ENCODE measurements at regions not wholly inside any gene's neighbourhood (a gene's known extent, or its start where the extent isn't known, plus 50 kb on each side); places are given as distances from the start of the nearest gene placed in this dataset.
A peak's percentile ranks its signal among the peaks of the same experiment; 100 is the strongest.

DNA sequence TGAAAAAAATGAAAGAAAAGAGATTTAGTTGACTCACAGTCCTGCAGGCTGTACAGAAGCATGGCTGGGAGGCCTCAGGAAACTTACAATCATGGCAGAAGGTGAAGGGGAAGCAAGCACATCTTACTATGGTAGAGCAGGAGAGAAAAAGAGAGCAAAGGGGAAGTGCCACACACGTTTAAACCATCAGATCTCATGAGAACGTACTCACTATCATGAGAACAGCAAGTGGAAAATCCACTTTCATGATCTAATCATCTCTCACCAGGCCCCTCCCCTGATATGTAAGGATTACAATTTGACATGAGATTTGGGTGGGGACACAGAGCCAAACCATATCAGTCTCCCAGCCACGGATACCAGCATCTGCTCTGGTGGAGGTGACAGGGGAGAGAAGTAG, 50.8 kb upstream of the CPOX start:
- no peak overlapping the region for H3K9ac ChIP-seq (ENCODE audit: low read depth, low read length)
- no peaks in the 10 kb centered on the region for H3K9me3 ChIP-seq (ENCODE audit: insufficient read depth, low read depth, low read length)
- H3K4me1 ChIP-seq (ENCODE audit: insufficient read depth, low read length), result no peaks in the 10 kb centered on the region
- no peaks in the 10 kb centered on the region for H3K27me3 ChIP-seq (ENCODE audit: insufficient read depth, low read length)
- WGBS, result 90% methylated on average over 3 of the region's 3 CpGs
- no peaks in the 10 kb centered on the region for H3K36me3 ChIP-seq (ENCODE audit: insufficient read depth, low read length)
- no peak overlapping the region for H3K4me3 ChIP-seq (ENCODE audit: low read length)
- no peak overlapping the region for H3K27ac ChIP-seq (ENCODE audit: low read depth, low read length)

DNA sequence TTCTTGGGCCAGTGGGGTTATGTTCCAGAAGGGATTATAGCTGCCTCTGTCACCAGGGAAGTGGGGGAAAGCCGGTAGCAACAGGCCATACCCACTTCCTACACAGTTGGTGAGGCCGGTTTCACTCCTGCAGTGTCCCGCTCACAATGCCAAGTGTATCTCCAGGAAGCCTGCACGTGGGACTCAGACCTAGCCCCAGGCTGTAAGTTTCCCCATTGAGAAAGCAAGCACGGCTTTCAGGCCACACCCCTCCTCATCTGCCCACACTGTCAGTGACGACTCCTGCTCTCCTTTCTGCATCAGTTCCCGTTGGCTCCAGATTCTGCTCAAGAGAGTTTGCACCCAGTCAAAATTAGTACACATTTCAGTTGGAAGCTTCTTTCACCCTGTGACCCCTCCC, 51.6 kb upstream of the CPOX start:
- H3K9ac ChIP-seq (ENCODE audit: low read depth, low read length), result no peak overlapping the region
- H3K4me1 ChIP-seq (ENCODE audit: insufficient read depth, low read length), result no peaks in the 10 kb centered on the region
- H3K36me3 ChIP-seq (ENCODE audit: insufficient read depth, low read length), result no peaks in the 10 kb centered on the region
- no peak overlapping the region for H3K27ac ChIP-seq (ENCODE audit: low read depth, low read length)
- WGBS, result 76% methylated on average over 7 of the region's 7 CpGs
- no peaks in the 10 kb centered on the region for H3K27me3 ChIP-seq (ENCODE audit: insufficient read depth, low read length)
- no peak overlapping the region for H3K4me3 ChIP-seq (ENCODE audit: low read length)
- H3K9me3 ChIP-seq (ENCODE audit: insufficient read depth, low read depth, low read length), result no peaks in the 10 kb centered on the region

DNA sequence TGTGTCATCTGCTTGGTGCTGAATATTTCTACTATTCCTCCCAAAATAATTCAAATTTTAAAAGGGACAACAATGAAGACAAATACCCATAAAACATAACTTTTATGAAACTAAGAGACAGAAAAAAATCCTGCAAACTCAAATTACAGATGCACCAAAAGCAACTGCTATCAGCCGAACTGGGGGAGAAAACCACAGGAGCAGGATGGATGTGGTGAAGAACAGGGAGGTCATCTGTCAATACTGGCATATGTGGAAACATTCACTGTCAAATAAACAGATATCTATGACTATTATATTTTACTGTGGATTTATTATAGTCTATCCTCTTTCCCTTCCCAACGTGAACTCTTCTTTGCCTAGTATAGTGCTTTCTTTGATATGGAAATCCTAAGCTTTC, 53.3 kb upstream of the CPOX start:
- no peaks in the 10 kb centered on the region for H3K9me3 ChIP-seq (ENCODE audit: insufficient read depth, low read depth, low read length)
- no peaks in the 10 kb centered on the region for H3K4me1 ChIP-seq (ENCODE audit: insufficient read depth, low read length)
- H3K4me3 ChIP-seq (ENCODE audit: low read length), result no peak overlapping the region
- no CpG with 5 or more reads among the region's 2 CpGs for WGBS
- no peak overlapping the region for H3K9ac ChIP-seq (ENCODE audit: low read depth, low read length)
- no peak overlapping the region for H3K27ac ChIP-seq (ENCODE audit: low read depth, low read length)
- H3K27me3 ChIP-seq (ENCODE audit: insufficient read depth, low read length), result no peaks in the 10 kb centered on the region
- H3K36me3 ChIP-seq (ENCODE audit: insufficient read depth, low read length), result no peaks in the 10 kb centered on the region

DNA sequence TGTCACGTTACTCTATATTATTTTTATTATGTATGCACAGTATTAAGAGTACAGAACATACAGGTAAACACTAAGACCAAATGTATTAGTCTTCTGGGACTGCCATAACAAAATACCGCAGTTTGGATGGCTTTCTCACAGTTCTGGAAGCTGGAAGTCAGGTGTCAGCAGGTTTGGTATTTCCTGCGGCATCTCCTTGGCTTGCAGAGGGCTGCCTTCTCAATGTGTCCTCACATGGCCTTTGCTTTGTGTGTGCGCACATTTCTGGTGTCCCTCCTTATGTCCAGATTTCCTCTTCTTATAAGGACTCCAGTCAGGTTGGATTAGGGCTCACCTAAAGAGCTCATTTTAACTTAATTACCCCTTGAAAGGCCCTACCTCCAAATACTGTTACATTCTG, 53.8 kb upstream of the CPOX start:
- H3K27me3 ChIP-seq (ENCODE audit: insufficient read depth, low read length), result no peaks in the 10 kb centered on the region
- H3K27ac ChIP-seq (ENCODE audit: low read depth, low read length), result no peak overlapping the region
- H3K4me1 ChIP-seq (ENCODE audit: insufficient read depth, low read length), result no peaks in the 10 kb centered on the region
- H3K9me3 ChIP-seq (ENCODE audit: insufficient read depth, low read depth, low read length), result no peaks in the 10 kb centered on the region
- no peak overlapping the region for H3K4me3 ChIP-seq (ENCODE audit: low read length)
- no peaks in the 10 kb centered on the region for H3K36me3 ChIP-seq (ENCODE audit: insufficient read depth, low read length)
- no peak overlapping the region for H3K9ac ChIP-seq (ENCODE audit: low read depth, low read length)
- 96% methylated on average over 3 of the region's 4 CpGs for WGBS

DNA sequence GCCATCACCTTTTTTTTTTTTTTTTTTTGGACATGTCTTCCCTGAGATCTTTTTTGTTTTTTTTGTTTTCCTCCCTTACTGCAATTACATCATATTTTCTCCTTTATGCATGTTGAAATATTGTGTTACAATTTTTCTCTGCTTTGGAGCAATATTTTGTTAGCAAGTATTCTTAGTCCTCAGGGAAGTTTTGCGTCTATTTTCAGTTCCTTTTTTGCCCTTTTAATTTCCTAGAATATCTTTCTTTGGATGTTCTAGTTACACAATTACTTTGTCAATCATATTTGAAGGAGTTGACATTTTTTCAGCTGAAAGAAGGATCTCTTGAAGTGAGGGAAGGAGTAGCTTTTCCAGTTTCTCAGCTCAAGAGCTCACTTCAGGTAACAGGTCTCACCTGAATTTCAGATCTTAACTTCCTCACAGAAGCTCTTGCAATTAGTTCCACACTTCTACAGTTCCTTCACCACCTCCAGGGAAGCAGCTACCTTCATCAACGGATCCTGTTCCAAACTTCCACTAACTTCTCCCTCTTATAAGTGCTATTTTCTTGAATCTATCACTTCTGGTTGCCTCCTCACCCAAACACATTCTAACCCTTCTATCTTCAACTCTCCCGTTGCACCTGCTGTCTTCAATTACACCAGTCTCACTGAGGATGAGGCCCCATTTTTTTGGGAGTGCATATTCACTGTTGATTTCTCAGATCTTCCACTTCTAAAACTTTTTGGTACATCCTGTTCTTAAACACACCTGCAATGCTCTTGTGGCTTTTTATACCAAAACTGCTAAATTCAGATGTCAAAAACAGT, 57.8 kb upstream of the CPOX start:
- H3K9ac ChIP-seq (ENCODE audit: low read depth, low read length), result no peak overlapping the region
- no peaks in the 10 kb centered on the region for H3K36me3 ChIP-seq (ENCODE audit: insufficient read depth, low read length)
- H3K27ac ChIP-seq (ENCODE audit: low read depth, low read length), result no peak overlapping the region
- no peaks in the 10 kb centered on the region for H3K4me1 ChIP-seq (ENCODE audit: insufficient read depth, low read length)
- no peaks in the 10 kb centered on the region for H3K27me3 ChIP-seq (ENCODE audit: insufficient read depth, low read length)
- H3K9me3 ChIP-seq (ENCODE audit: insufficient read depth, low read depth, low read length), result no peaks in the 10 kb centered on the region
- WGBS, result 87% methylated on average over 2 of the region's 3 CpGs
- H3K4me3 ChIP-seq (ENCODE audit: low read length), result no peak overlapping the region

DNA sequence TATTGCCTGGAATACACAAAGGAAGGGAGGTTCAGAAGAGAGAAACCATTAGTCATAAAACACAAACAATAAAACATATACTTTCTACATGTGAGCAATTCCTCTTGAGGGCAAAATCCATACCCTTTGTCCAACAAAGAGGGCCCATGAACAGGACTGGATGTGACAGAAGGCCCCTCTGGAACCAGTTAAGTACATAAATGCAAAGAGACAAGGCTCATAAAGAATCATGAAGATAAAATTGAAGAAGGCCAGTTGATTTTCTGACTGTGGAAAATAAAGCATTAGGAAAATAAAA, 58.3 kb upstream of the CPOX start:
- H3K4me3 ChIP-seq (ENCODE audit: low read length), result no peak overlapping the region
- no peaks in the 10 kb centered on the region for H3K27me3 ChIP-seq (ENCODE audit: insufficient read depth, low read length)
- H3K9me3 ChIP-seq (ENCODE audit: insufficient read depth, low read depth, low read length), result no peaks in the 10 kb centered on the region
- H3K27ac ChIP-seq (ENCODE audit: low read depth, low read length), result no peak overlapping the region
- no peaks in the 10 kb centered on the region for H3K4me1 ChIP-seq (ENCODE audit: insufficient read depth, low read length)
- H3K9ac ChIP-seq (ENCODE audit: low read depth, low read length), result no peak overlapping the region
- no peaks in the 10 kb centered on the region for H3K36me3 ChIP-seq (ENCODE audit: insufficient read depth, low read length)

DNA sequence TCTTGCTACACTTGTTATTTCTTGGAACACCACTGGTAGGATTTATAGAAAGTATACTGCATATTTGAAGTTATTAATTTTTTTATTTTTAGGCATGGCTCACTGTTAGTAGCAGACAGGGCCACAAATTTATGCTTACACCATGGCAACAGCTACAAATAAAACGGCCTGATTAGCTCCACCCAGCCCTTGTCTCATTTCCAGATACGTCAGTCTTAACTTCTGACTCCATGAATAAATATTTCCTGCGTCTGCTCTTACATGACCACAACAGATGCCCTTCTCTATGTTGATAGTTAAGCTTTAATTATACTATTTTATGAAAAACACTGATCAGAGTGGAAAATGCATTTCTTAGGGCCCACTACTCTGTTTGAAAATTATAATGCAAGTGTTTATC, 62.3 kb upstream of the CPOX start:
- no peaks in the 10 kb centered on the region for H3K36me3 ChIP-seq (ENCODE audit: insufficient read depth, low read length)
- no peak overlapping the region for H3K9ac ChIP-seq (ENCODE audit: low read depth, low read length)
- no peaks in the 10 kb centered on the region for H3K4me1 ChIP-seq (ENCODE audit: insufficient read depth, low read length)
- H3K27me3 ChIP-seq (ENCODE audit: insufficient read depth, low read length), result peaks cover 14% of the 10 kb centered on the region
- no peak overlapping the region for H3K4me3 ChIP-seq (ENCODE audit: low read length)
- H3K9me3 ChIP-seq (ENCODE audit: insufficient read depth, low read depth, low read length), result no peaks in the 10 kb centered on the region
- no peak overlapping the region for H3K27ac ChIP-seq (ENCODE audit: low read depth, low read length)
- WGBS, result 85% methylated on average over 3 of the region's 3 CpGs

DNA sequence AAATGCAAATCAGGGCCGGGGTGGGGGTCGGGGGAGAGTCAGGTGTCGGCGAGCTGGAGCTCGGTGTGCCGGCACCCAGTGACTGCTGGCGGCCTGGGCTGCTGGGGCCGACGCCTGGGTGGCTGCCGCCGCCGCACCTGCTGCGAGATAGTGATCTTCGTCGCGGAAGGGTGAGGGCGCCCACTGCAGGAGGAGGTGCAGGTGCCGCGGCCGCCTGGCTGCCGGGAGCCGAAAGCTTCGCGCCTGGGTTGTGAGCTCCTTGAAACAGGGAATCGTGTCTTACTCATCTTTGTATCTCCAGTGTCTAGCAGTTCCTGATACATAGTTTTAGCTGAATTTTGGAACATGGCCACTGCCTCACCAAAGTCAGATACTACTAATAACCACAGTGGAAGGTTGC, 64.0 kb upstream of the CPOX start:
- no peaks in the 10 kb centered on the region for H3K36me3 ChIP-seq (ENCODE audit: insufficient read depth, low read length)
- H3K9me3 ChIP-seq (ENCODE audit: insufficient read depth, low read depth, low read length), result no peaks in the 10 kb centered on the region
- no peaks in the 10 kb centered on the region for H3K4me1 ChIP-seq (ENCODE audit: insufficient read depth, low read length)
- 9% methylated on average over 25 of the region's 25 CpGs for WGBS
- H3K4me3 ChIP-seq (ENCODE audit: low read length), result peak overlapping the region; percentile 27; the same call in 1 of the 2 replicates
- H3K9ac ChIP-seq (ENCODE audit: low read depth, low read length), result no peak overlapping the region
- H3K27ac ChIP-seq (ENCODE audit: low read depth, low read length), result no peak overlapping the region
- H3K27me3 ChIP-seq (ENCODE audit: insufficient read depth, low read length), result peaks cover 14% of the 10 kb centered on the region

DNA sequence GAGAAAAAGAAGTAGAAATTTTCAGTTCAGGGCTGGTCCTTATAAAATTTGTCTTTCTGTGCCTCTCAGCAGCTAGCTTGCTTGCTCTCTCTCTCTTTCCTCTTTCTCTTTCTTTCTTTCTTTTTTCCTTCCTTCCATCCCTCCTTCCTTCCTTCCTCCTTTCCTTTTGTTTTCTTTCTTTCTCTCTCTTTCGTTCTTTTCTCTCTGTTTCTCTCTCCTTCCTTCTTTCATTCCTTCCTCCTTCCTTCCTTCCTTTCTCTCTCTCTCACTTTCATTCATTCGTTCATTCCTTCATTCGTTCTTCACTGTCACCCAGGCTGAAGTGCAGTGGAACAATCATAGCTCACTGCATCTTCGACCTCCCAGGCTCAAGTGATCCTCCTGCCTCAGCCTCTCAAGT, 69.3 kb upstream of the CPOX start:
- Histone ChIP-seq H3K27ac (ENCODE audit: low read depth, low read length) (no peak overlapping the region), H3K9ac (ENCODE audit: low read depth, low read length) (no peak overlapping the region), H3K27me3 (ENCODE audit: insufficient read depth, low read length) (peaks cover 9% of the 10 kb centered on the region), H3K4me1 (ENCODE audit: insufficient read depth, low read length) (no peaks in the 10 kb centered on the region), H3K4me3 (ENCODE audit: low read length) (no peak overlapping the region), H3K36me3 (ENCODE audit: insufficient read depth, low read length) (no peaks in the 10 kb centered on the region), H3K9me3 (ENCODE audit: insufficient read depth, low read depth, low read length) (no peaks in the 10 kb centered on the region)
- 89% methylated on average over 4 of the region's 4 CpGs for WGBS

DNA sequence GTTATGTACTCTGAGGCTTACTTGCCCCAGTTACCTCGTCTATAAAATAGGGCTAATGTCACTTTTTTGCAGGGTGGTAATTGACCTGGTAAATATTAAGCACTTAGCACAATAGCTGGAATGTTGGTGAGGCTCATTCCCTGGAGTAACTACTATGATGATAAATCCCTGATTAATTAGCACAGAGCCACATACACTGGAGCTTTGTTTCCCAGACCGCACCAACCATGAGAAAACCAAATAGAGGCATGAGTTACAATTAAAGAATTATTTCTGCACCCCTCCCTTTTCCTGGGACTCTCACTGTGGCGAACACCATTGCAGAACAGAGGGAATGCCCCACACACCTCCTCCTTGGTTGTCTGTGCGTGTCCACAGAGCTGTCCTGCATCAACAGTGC, 76.6 kb upstream of the CPOX start:
- H3K36me3 ChIP-seq (ENCODE audit: insufficient read depth, low read length), result no peaks in the 10 kb centered on the region
- WGBS, result 89% methylated on average over 4 of the region's 4 CpGs
- H3K4me3 ChIP-seq (ENCODE audit: low read length), result no peak overlapping the region
- H3K9ac ChIP-seq (ENCODE audit: low read depth, low read length), result no peak overlapping the region
- no peaks in the 10 kb centered on the region for H3K27me3 ChIP-seq (ENCODE audit: insufficient read depth, low read length)
- no peak overlapping the region for H3K27ac ChIP-seq (ENCODE audit: low read depth, low read length)
- no peaks in the 10 kb centered on the region for H3K9me3 ChIP-seq (ENCODE audit: insufficient read depth, low read depth, low read length)
- no peaks in the 10 kb centered on the region for H3K4me1 ChIP-seq (ENCODE audit: insufficient read depth, low read length)

DNA sequence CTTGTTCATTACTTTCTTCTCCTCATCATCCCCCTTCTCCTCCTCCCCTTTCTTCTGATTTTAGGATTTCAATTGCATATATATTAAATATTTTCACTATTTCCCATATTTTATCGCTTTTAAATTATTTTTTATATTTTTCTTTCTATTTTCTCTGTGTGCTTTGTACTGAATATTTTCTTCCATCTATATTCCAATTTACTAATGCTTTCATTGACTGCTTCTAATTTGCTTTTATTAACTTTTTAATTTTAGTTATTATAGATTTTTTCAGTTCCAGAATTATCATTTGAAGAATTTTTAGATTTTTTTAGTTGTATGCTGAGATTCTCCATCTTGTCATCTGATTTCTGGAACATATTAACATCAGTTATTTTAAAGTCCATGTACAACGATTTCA, 83.2 kb upstream of the ST3GAL6 start:
- H3K36me3 ChIP-seq (ENCODE audit: insufficient read depth, low read length), result no peaks in the 10 kb centered on the region
- no CpG with 5 or more reads among the region's 2 CpGs for WGBS
- H3K9ac ChIP-seq (ENCODE audit: low read depth, low read length), result no peak overlapping the region
- H3K27ac ChIP-seq (ENCODE audit: low read depth, low read length), result no peak overlapping the region
- H3K27me3 ChIP-seq (ENCODE audit: insufficient read depth, low read length), result no peaks in the 10 kb centered on the region
- no peaks in the 10 kb centered on the region for H3K9me3 ChIP-seq (ENCODE audit: insufficient read depth, low read depth, low read length)
- H3K4me1 ChIP-seq (ENCODE audit: insufficient read depth, low read length), result no peaks in the 10 kb centered on the region
- no peak overlapping the region for H3K4me3 ChIP-seq (ENCODE audit: low read length)

DNA sequence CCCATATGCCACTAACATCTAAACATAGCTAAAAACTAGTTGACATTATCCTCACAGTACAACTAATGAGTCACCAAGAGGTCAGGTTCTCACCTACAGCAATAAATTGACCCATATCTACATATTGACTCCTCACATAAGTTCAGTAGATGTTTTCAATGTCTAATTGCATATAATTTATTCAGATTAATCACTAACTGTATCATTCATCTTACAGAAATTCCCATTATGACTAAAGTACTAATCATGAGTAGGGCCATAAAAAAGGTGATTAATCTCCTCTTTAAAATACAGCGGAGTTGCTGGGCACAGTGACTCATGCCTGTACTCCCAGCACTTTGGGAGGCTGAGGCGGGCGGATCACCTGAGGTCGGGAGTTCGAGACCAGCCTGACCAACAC, 82.4 kb upstream of the ST3GAL6 start:
- no peaks in the 10 kb centered on the region for H3K27me3 ChIP-seq (ENCODE audit: insufficient read depth, low read length)
- H3K36me3 ChIP-seq (ENCODE audit: insufficient read depth, low read length), result no peaks in the 10 kb centered on the region
- 94% methylated on average over 5 of the region's 5 CpGs for WGBS
- H3K4me3 ChIP-seq (ENCODE audit: low read length), result no peak overlapping the region
- no peaks in the 10 kb centered on the region for H3K9me3 ChIP-seq (ENCODE audit: insufficient read depth, low read depth, low read length)
- no peaks in the 10 kb centered on the region for H3K4me1 ChIP-seq (ENCODE audit: insufficient read depth, low read length)
- H3K27ac ChIP-seq (ENCODE audit: low read depth, low read length), result no peak overlapping the region
- H3K9ac ChIP-seq (ENCODE audit: low read depth, low read length), result no peak overlapping the region

All from HUES64 (cell line).